HG02763 (cell line): ENCODE measurements at regions not wholly inside any gene's neighbourhood (a gene's known extent, or its start where the extent isn't known, plus 50 kb on each side); places are given as distances from the start of the nearest gene placed in this dataset.
"Not testable (repeated sequence)": the region's sequence is repeated elsewhere in the genome, so short reads cannot be mapped to it uniquely, and the experiment has no call there.

Experiments
- ATAC-seq: cut with Tn5 transposase; IDR thresholded peaks from one replicate; pipeline ENCODE4 v1.9.1; 2021; ENCODE audit warnings: mild to moderate bottlenecking, moderate library complexity; ENCODE audit not compliant: unreplicated experiment

- ATAC-seq, result no peak
Observed at GRCh38 chr5:39674209-39675082, 249.7 kb upstream of the DAB2 start.

- no peak for ATAC-seq
Observed at GRCh38 chr5:39671561-39671961, 246.8 kb upstream of the DAB2 start.

- ATAC-seq, result no peak
Observed at GRCh38 chr5:39670955-39671354, 246.2 kb upstream of the DAB2 start.

GRCh38 chr5:39670391-39670790 lies 245.6 kb upstream of the DAB2 start:
- no peak for ATAC-seq

GRCh38 chr5:39668980-39669379 lies 244.2 kb upstream of the DAB2 start:
- ATAC-seq, result no peak

GRCh38 chr5:39665328-39665727 lies 240.5 kb upstream of the DAB2 start:
- no peak for ATAC-seq

GRCh38 chr5:39662945-39663344 lies 238.2 kb upstream of the DAB2 start:
- no peak for ATAC-seq

GRCh38 chr5:39661026-39661779 lies 236.4 kb upstream of the DAB2 start:
- ATAC-seq, result no peak

- ATAC-seq, result no peak
Observed at GRCh38 chr5:39660020-39660419, 235.2 kb upstream of the DAB2 start.

GRCh38 chr5:39658866-39659265 lies 234.1 kb upstream of the DAB2 start:
- ATAC-seq, result no peak

- no peak for ATAC-seq
Observed at GRCh38 chr5:39657943-39658342, 233.2 kb upstream of the DAB2 start.

GRCh38 chr5:39656600-39656999 lies 231.8 kb upstream of the DAB2 start:
- ATAC-seq, result no peak

GRCh38 chr5:39654715-39655114 lies 229.9 kb upstream of the DAB2 start:
- no peak for ATAC-seq

GRCh38 chr5:39652481-39652880 lies 227.7 kb upstream of the DAB2 start:
- ATAC-seq, result not testable (repeated sequence)

- no peak for ATAC-seq
Observed at GRCh38 chr5:39652036-39652435, 227.3 kb upstream of the DAB2 start.

GRCh38 chr5:39650008-39650762 lies 225.4 kb upstream of the DAB2 start:
- no peak for ATAC-seq

- ATAC-seq, result no peak
Observed at GRCh38 chr5:39648848-39649227, 224.1 kb upstream of the DAB2 start.

- no peak for ATAC-seq
Observed at GRCh38 chr5:39648085-39648847, 223.5 kb upstream of the DAB2 start.

GRCh38 chr5:39640552-39640951 lies 215.8 kb upstream of the DAB2 start:
- ATAC-seq, result peak; percentile 97

- ATAC-seq, result no peak
Observed at GRCh38 chr5:39639618-39640089, 214.9 kb upstream of the DAB2 start.

GRCh38 chr5:39638813-39639212 lies 214.0 kb upstream of the DAB2 start:
- no peak for ATAC-seq
